ENCODE measurements at regions not wholly inside any gene's neighbourhood (a gene's known extent, or its start where the extent isn't known, plus 50 kb on each side); places are given as distances from the start of the nearest gene placed in this dataset.
"Not testable (repeated sequence)": the region's sequence is repeated elsewhere in the genome, so short reads cannot be mapped to it uniquely, and the experiment has no call there.

- not testable (repeated sequence) for H3K4me3 ChIP-seq (ENCODE audit: severe bottlenecking); H3K9me3 ChIP-seq (ENCODE audit: severe bottlenecking); H3K27me3 ChIP-seq (ENCODE audit: insufficient read depth, poor library complexity, severe bottlenecking); H3K27ac ChIP-seq (ENCODE audit: poor library complexity, severe bottlenecking); DNase-seq (ENCODE audit: low spot score); ATAC-seq (ENCODE audit: low read depth); H3K4me1 ChIP-seq (ENCODE audit: insufficient read depth, poor library complexity, severe bottlenecking); H3K36me3 ChIP-seq (ENCODE audit: low read depth)
These were observed 86.4 kb downstream of the FOXD4L6 start for GRCh38 chr9:41042111-41042510.

GRCh38 chr9:41040705-41041342 lies 87.7 kb downstream of the FOXD4L6 start:
- not testable (repeated sequence) for H3K9me3 ChIP-seq (ENCODE audit: severe bottlenecking); H3K27ac ChIP-seq (ENCODE audit: poor library complexity, severe bottlenecking); H3K27me3 ChIP-seq (ENCODE audit: insufficient read depth, poor library complexity, severe bottlenecking); H3K4me1 ChIP-seq (ENCODE audit: insufficient read depth, poor library complexity, severe bottlenecking); H3K4me3 ChIP-seq (ENCODE audit: severe bottlenecking); DNase-seq (ENCODE audit: low spot score); H3K36me3 ChIP-seq (ENCODE audit: low read depth); ATAC-seq (ENCODE audit: low read depth)

GRCh38 chr9:41035276-41035675 lies 93.2 kb downstream of the FOXD4L6 start:
- not testable (repeated sequence) for H3K9me3 ChIP-seq (ENCODE audit: severe bottlenecking); H3K4me1 ChIP-seq (ENCODE audit: insufficient read depth, poor library complexity, severe bottlenecking); ATAC-seq (ENCODE audit: low read depth); H3K36me3 ChIP-seq (ENCODE audit: low read depth); DNase-seq (ENCODE audit: low spot score); H3K4me3 ChIP-seq (ENCODE audit: severe bottlenecking); H3K27me3 ChIP-seq (ENCODE audit: insufficient read depth, poor library complexity, severe bottlenecking)
- H3K27ac ChIP-seq (ENCODE audit: poor library complexity, severe bottlenecking) = peak overlapping the region; percentile 18

- not testable (repeated sequence) for H3K4me3 ChIP-seq (ENCODE audit: severe bottlenecking); H3K9me3 ChIP-seq (ENCODE audit: severe bottlenecking); H3K27me3 ChIP-seq (ENCODE audit: insufficient read depth, poor library complexity, severe bottlenecking); H3K4me1 ChIP-seq (ENCODE audit: insufficient read depth, poor library complexity, severe bottlenecking); H3K36me3 ChIP-seq (ENCODE audit: low read depth); DNase-seq (ENCODE audit: low spot score)
- peak overlapping the region; percentile 18 for H3K27ac ChIP-seq (ENCODE audit: poor library complexity, severe bottlenecking)
- 0 out of 3 replicates have a peak, but pooled peaks have one; percentile 27 for ATAC-seq (ENCODE audit: low read depth)
These were observed 93.7 kb downstream of the FOXD4L6 start for GRCh38 chr9:41034699-41035197.

GRCh38 chr9:41033877-41034276 lies 94.6 kb downstream of the FOXD4L6 start:
- DNase-seq (ENCODE audit: low spot score); H3K4me1 ChIP-seq (ENCODE audit: insufficient read depth, poor library complexity, severe bottlenecking); H3K36me3 ChIP-seq (ENCODE audit: low read depth); H3K9me3 ChIP-seq (ENCODE audit: severe bottlenecking); H3K27me3 ChIP-seq (ENCODE audit: insufficient read depth, poor library complexity, severe bottlenecking); ATAC-seq (ENCODE audit: low read depth); H3K4me3 ChIP-seq (ENCODE audit: severe bottlenecking); H3K27ac ChIP-seq (ENCODE audit: poor library complexity, severe bottlenecking): not testable (repeated sequence)

- not testable (repeated sequence) for H3K4me1 ChIP-seq (ENCODE audit: insufficient read depth, poor library complexity, severe bottlenecking); DNase-seq (ENCODE audit: low spot score); H3K4me3 ChIP-seq (ENCODE audit: severe bottlenecking); H3K36me3 ChIP-seq (ENCODE audit: low read depth); H3K9me3 ChIP-seq (ENCODE audit: severe bottlenecking); H3K27me3 ChIP-seq (ENCODE audit: insufficient read depth, poor library complexity, severe bottlenecking); H3K27ac ChIP-seq (ENCODE audit: poor library complexity, severe bottlenecking); ATAC-seq (ENCODE audit: low read depth)
These were observed 95.1 kb downstream of the FOXD4L6 start for GRCh38 chr9:41033360-41033759.

- H3K27ac ChIP-seq (ENCODE audit: poor library complexity, severe bottlenecking); ATAC-seq (ENCODE audit: low read depth); DNase-seq (ENCODE audit: low spot score); H3K9me3 ChIP-seq (ENCODE audit: severe bottlenecking); H3K36me3 ChIP-seq (ENCODE audit: low read depth); H3K27me3 ChIP-seq (ENCODE audit: insufficient read depth, poor library complexity, severe bottlenecking); H3K4me3 ChIP-seq (ENCODE audit: severe bottlenecking); H3K4me1 ChIP-seq (ENCODE audit: insufficient read depth, poor library complexity, severe bottlenecking): not testable (repeated sequence)
These were observed 101.4 kb downstream of the FOXD4L6 start for GRCh38 chr9:41026912-41027676.

GRCh38 chr9:41022365-41022764 lies 106.1 kb downstream of the FOXD4L6 start:
- not testable (repeated sequence) for H3K27ac ChIP-seq (ENCODE audit: poor library complexity, severe bottlenecking); H3K4me1 ChIP-seq (ENCODE audit: insufficient read depth, poor library complexity, severe bottlenecking); DNase-seq (ENCODE audit: low spot score); ATAC-seq (ENCODE audit: low read depth); H3K4me3 ChIP-seq (ENCODE audit: severe bottlenecking); H3K9me3 ChIP-seq (ENCODE audit: severe bottlenecking); H3K36me3 ChIP-seq (ENCODE audit: low read depth); H3K27me3 ChIP-seq (ENCODE audit: insufficient read depth, poor library complexity, severe bottlenecking)

- not testable (repeated sequence) for H3K9me3 ChIP-seq (ENCODE audit: severe bottlenecking); ATAC-seq (ENCODE audit: low read depth); DNase-seq (ENCODE audit: low spot score); H3K36me3 ChIP-seq (ENCODE audit: low read depth); H3K27ac ChIP-seq (ENCODE audit: poor library complexity, severe bottlenecking); H3K27me3 ChIP-seq (ENCODE audit: insufficient read depth, poor library complexity, severe bottlenecking); H3K4me3 ChIP-seq (ENCODE audit: severe bottlenecking); H3K4me1 ChIP-seq (ENCODE audit: insufficient read depth, poor library complexity, severe bottlenecking)
These were observed 108.5 kb downstream of the FOXD4L6 start for GRCh38 chr9:41019858-41020562.

- H3K4me1 ChIP-seq (ENCODE audit: insufficient read depth, poor library complexity, severe bottlenecking); H3K9me3 ChIP-seq (ENCODE audit: severe bottlenecking); ATAC-seq (ENCODE audit: low read depth); H3K27me3 ChIP-seq (ENCODE audit: insufficient read depth, poor library complexity, severe bottlenecking); H3K4me3 ChIP-seq (ENCODE audit: severe bottlenecking); H3K27ac ChIP-seq (ENCODE audit: poor library complexity, severe bottlenecking); H3K36me3 ChIP-seq (ENCODE audit: low read depth); DNase-seq (ENCODE audit: low spot score): not testable (repeated sequence)
These were observed 109.5 kb downstream of the FOXD4L6 start for GRCh38 chr9:41018948-41019347.

GRCh38 chr9:41016699-41017098 lies 111.8 kb downstream of the FOXD4L6 start:
- not testable (repeated sequence) for H3K4me1 ChIP-seq (ENCODE audit: insufficient read depth, poor library complexity, severe bottlenecking); DNase-seq (ENCODE audit: low spot score); ATAC-seq (ENCODE audit: low read depth); H3K36me3 ChIP-seq (ENCODE audit: low read depth); H3K4me3 ChIP-seq (ENCODE audit: severe bottlenecking); H3K27me3 ChIP-seq (ENCODE audit: insufficient read depth, poor library complexity, severe bottlenecking); H3K9me3 ChIP-seq (ENCODE audit: severe bottlenecking); H3K27ac ChIP-seq (ENCODE audit: poor library complexity, severe bottlenecking)
